ENCODE measurements at regions not wholly inside any gene's neighbourhood (a gene's known extent, or its start where the extent isn't known, plus 50 kb on each side); places are given as distances from the start of the nearest gene placed in this dataset.

- no peaks in the 10 kb centered on the region for H3K36me3 ChIP-seq (ENCODE audit: control insufficient read depth in 2 of 2, insufficient read depth in 2 of 2, low read length in 1 of 2)
- intact Hi-C loops (cut with micrococcal nuclease; ENCODE audit: unreplicated experiment) (no loop called here), in situ Hi-C loops (cut with MboI) (no loop called here)
- ChIA-PET CTCF (interaction anchor here (1.1 kb wide), 1 partner anchor 18 kb away, joined by 4 read pairs; no protein-coding TSS in a partner anchor), SMC1A (ENCODE audit: uncharacterized antibody, unreplicated experiment) (interaction anchor here (1.8 kb wide), 1 partner anchor 18 kb away, joined by 5 read pairs; no protein-coding TSS in a partner anchor), RAD21 (ENCODE audit: unreplicated experiment) (no interaction called here), POLR2A (no interaction called here)
- H3K9me3 ChIP-seq (replicated peaks; ENCODE audit: control insufficient read depth, insufficient read depth, low read length): no peaks in the 10 kb centered on the region
- no peak overlapping the region for H3K4me2 ChIP-seq (ENCODE audit: control insufficient read depth, insufficient read depth)
- no peak overlapping the region for H2AFZ ChIP-seq (ENCODE audit: control insufficient read depth, low read depth, low read length)
- no peaks in the 10 kb centered on the region for H3K4me1 ChIP-seq (ENCODE audit: control insufficient read depth, insufficient read depth, low read length)
- H3K27ac ChIP-seq (ENCODE audit: control insufficient read depth, insufficient read depth): no peak overlapping the region
- TF ChIP-seq PML (IDR thresholded peaks at IDR 0.05; ENCODE audit: low read length) (no peak), DPF2 (IDR thresholded peaks at IDR 0.05) (no peak), HDGF (IDR thresholded peaks at IDR 0.05) (no peak), YY1 (IDR thresholded peaks at IDR 0.05; ENCODE audit: low read depth, low read length) (no peak), NFXL1 (IDR thresholded peaks at IDR 0.05; ENCODE audit: borderline replicate concordance) (no peak), MEF2B (IDR thresholded peaks at IDR 0.05; ENCODE audit: partially characterized antibody, poor library complexity, severe bottlenecking) (no peak), USF1 (IDR thresholded peaks at IDR 0.05; ENCODE audit: borderline replicate concordance, extremely low read length, insufficient read depth, low read depth, low read length) (no peak)
- H3K4me3 ChIP-seq: no peak overlapping the region
- FAIRE-seq (no peak), ATAC-seq (no peak), DNase-seq (ENCODE audit: low read depth, low spot score) (no peak)
- WGBS (ENCODE audit: insufficient coverage, insufficient replicate concordance, low lambda C conversion rate, missing lambda C conversion rate): 26% methylated on average over 2 of the region's 2 CpGs
- H4K20me1 ChIP-seq (ENCODE audit: control insufficient read depth, insufficient read depth): no peaks in the 10 kb centered on the region
- BruUV-seq (replicated peaks): no TSS peak
- H3K79me2 ChIP-seq (ENCODE audit: control insufficient read depth, insufficient read depth, low read length): no peaks in the 10 kb centered on the region
- H3K9ac ChIP-seq (ENCODE audit: control insufficient read depth, insufficient read depth, low read length): no peak overlapping the region
- no peaks in the 10 kb centered on the region for H3K27me3 ChIP-seq (replicated peaks in 1 of 2; ENCODE audit: control insufficient read depth in 2 of 2, insufficient read depth in 2 of 2, low read length in 1 of 2)
These were observed 204.8 kb downstream of the TLE4 start for GRCh38 chr9:79776581-79776980.

Data from GM12878 (cell line).